H9 (cell line): ENCODE measurements at regions not wholly inside any gene's neighbourhood (a gene's known extent, or its start where the extent isn't known, plus 50 kb on each side); places are given as distances from the start of the nearest gene placed in this dataset.

Source experiments
- DNase-seq: peaks from one replicate; pipeline ENCODE4 v3.0.0-alpha.2; 2017
- H2AFZ ChIP-seq: one replicate; pipeline ENCODE4 v1.6.1; 2013; ENCODE audit warnings: mild to moderate bottlenecking, low read length, control low read depth, moderate library complexity
- H2AK5ac ChIP-seq: 2 replicates; pipeline ENCODE4 v1.6.1; 2013; ENCODE audit warnings: low read length, control low read depth, mixed read lengths; ENCODE audit not compliant: insufficient read length
- H2BK120ac ChIP-seq: one replicate; pipeline ENCODE4 v1.6.1; 2013; ENCODE audit warnings: low read depth, mild to moderate bottlenecking, low read length, control low read depth, inconsistent platforms; ENCODE audit not compliant: poor library complexity, severe bottlenecking
- H2BK12ac ChIP-seq: 2 replicates; pipeline ENCODE4 v1.6.1; 2013; ENCODE audit warnings: low read length, control low read depth, mixed read lengths, low read depth; ENCODE audit not compliant: insufficient read length
- H2BK15ac ChIP-seq: 2 replicates; pipeline ENCODE4 v1.6.1; 2013; ENCODE audit warnings: low read depth, low read length, control low read depth
- H2BK20ac ChIP-seq: one replicate; pipeline ENCODE4 v1.6.1; 2013; ENCODE audit warnings: low read depth, mild to moderate bottlenecking, low read length, control low read depth, inconsistent platforms; ENCODE audit not compliant: poor library complexity, severe bottlenecking
- H2BK5ac ChIP-seq: 2 replicates; pipeline ENCODE4 v1.6.1; 2013; ENCODE audit warnings: low read length, control low read depth, mixed read lengths; ENCODE audit not compliant: insufficient read length
- H3K14ac ChIP-seq: 2 replicates; pipeline ENCODE4 v1.6.1; 2013; ENCODE audit warnings: low read length, control low read depth; ENCODE audit not compliant: insufficient read depth
- H3K18ac ChIP-seq: 2 replicates; pipeline ENCODE4 v1.6.1; 2013; ENCODE audit warnings: low read depth, mild to moderate bottlenecking, mixed read lengths, low read length, control low read depth; ENCODE audit not compliant: insufficient read length
- H3K23ac ChIP-seq: 2 replicates; pipeline ENCODE4 v1.6.1; 2013; ENCODE audit warnings: low read length, control low read depth, mixed read lengths, low read depth; ENCODE audit not compliant: insufficient read length
- H3K23me2 ChIP-seq: 2 replicates; pipeline ENCODE4 v1.6.1; 2013; ENCODE audit warnings: low read depth, mild to moderate bottlenecking, mixed read lengths, low read length, control low read depth; ENCODE audit not compliant: insufficient read length, poor library complexity, severe bottlenecking
- H3K27ac ChIP-seq: 2 replicates; pipeline ENCODE4 v1.5.1; 2013; ENCODE audit warnings: low read length, control low read depth, mixed read lengths, low read depth; ENCODE audit not compliant: insufficient read length
- H3K27me3 ChIP-seq: 2 replicates; pipeline ENCODE4 v1.6.1; 2013; ENCODE audit warnings: low read length, control low read depth, inconsistent platforms; ENCODE audit not compliant: insufficient read depth
- H3K4ac ChIP-seq: 2 replicates; pipeline ENCODE4 v1.6.1; 2013; ENCODE audit warnings: low read depth, mild to moderate bottlenecking, control low read depth, inconsistent platforms, low read length, moderate library complexity
- H3K4me1 ChIP-seq: 2 replicates; pipeline ENCODE4 v1.6.1; 2013; ENCODE audit warnings: low read length, control low read depth, inconsistent platforms; ENCODE audit not compliant: insufficient read depth
- H3K4me2 ChIP-seq: 2 replicates; pipeline ENCODE4 v1.6.1; 2013; ENCODE audit warnings: low read length, control low read depth, mixed read lengths; ENCODE audit not compliant: insufficient read length, insufficient read depth
- H3K56ac ChIP-seq: 2 replicates; pipeline ENCODE4 v1.6.1; 2013; ENCODE audit warnings: low read depth, mild to moderate bottlenecking, mixed read lengths, low read length, control low read depth; ENCODE audit not compliant: insufficient read length
- H3K79me1 ChIP-seq: 2 replicates; pipeline ENCODE4 v1.6.1; 2013; ENCODE audit warnings: low read depth, mild to moderate bottlenecking, moderate library complexity, low read length, control low read depth, inconsistent platforms; ENCODE audit not compliant: insufficient read depth, poor library complexity, severe bottlenecking
- H3K79me2 ChIP-seq: 2 replicates; pipeline ENCODE4 v1.6.1; 2013; ENCODE audit warnings: low read length, control low read depth, inconsistent platforms; ENCODE audit not compliant: insufficient read depth
- H3K9ac ChIP-seq: 2 replicates; pipeline ENCODE4 v1.6.1; 2013; ENCODE audit warnings: low read length, control low read depth, mixed read lengths; ENCODE audit not compliant: insufficient read length; ENCODE audit errors: extremely low read depth
- H3K9me3 ChIP-seq: one replicate; pipeline ENCODE4 v1.6.1; 2013; ENCODE audit warnings: low read depth, low read length, inconsistent platforms; ENCODE audit not compliant: control insufficient read depth
- H3T11ph ChIP-seq: one replicate; pipeline ENCODE4 v1.6.1; 2013; ENCODE audit warnings: mild to moderate bottlenecking, low read length, control low read depth, inconsistent platforms
- H4K20me1 ChIP-seq: one replicate; pipeline ENCODE4 v1.6.1; 2013; ENCODE audit not compliant: control insufficient read depth, insufficient read length, insufficient read depth
- H4K5ac ChIP-seq: 2 replicates; pipeline ENCODE4 v1.6.1; 2013; ENCODE audit warnings: low read depth, mild to moderate bottlenecking, mixed read lengths, low read length, control low read depth; ENCODE audit not compliant: insufficient read length
- H4K8ac ChIP-seq: replicated peaks from 2 replicates; pipeline ENCODE4 v1.6.1; 2013; ENCODE audit warnings: low read length, control low read depth, mixed read lengths, low read depth; ENCODE audit not compliant: insufficient read length
- H4K91ac ChIP-seq: 2 replicates; pipeline ENCODE4 v1.6.1; 2013; ENCODE audit warnings: low read depth, mild to moderate bottlenecking, moderate library complexity, mixed read lengths, low read length, control low read depth; ENCODE audit not compliant: insufficient read length
- H3K27ac Mint-ChIP-seq, 3 experiments: 2 replicates in 2 of 3; 3 replicates in 1 of 3; pipeline ENCODE4 v1.8.0; 2020 to 2021; ENCODE audit warnings: mixed read lengths in 3 of 3, mild to moderate bottlenecking in 1 of 3, moderate library complexity in 1 of 3
- H3K27me3 Mint-ChIP-seq: 2 replicates; pipeline ENCODE4 v1.8.0; 2021; ENCODE audit warnings: low read depth, mild to moderate bottlenecking, moderate library complexity, mixed read lengths
- H3K36me3 Mint-ChIP-seq, 3 experiments: 2 replicates in 2 of 3; 3 replicates in 1 of 3; pipeline ENCODE4 v1.8.0; 2020 to 2021; ENCODE audit warnings: low read depth in 3 of 3, mixed read lengths in 3 of 3; ENCODE audit not compliant: insufficient read depth in 1 of 3
- H3K4me1 Mint-ChIP-seq, 2 experiments: 2 replicates each; pipeline ENCODE4 v1.8.0; 2020; ENCODE audit warnings: mixed read lengths in 2 of 2
- H3K4me3 Mint-ChIP-seq, 2 experiments: 2 replicates in 1 of 2; 3 replicates in 1 of 2; pipeline ENCODE4 v1.8.0; 2020 to 2021; ENCODE audit warnings: mild to moderate bottlenecking in 2 of 2, mixed read lengths in 2 of 2, moderate library complexity in 1 of 2
- H3K9me3 Mint-ChIP-seq, 2 experiments: 2 replicates in 1 of 2; 3 replicates in 1 of 2; pipeline ENCODE4 v1.8.0; 2020; ENCODE audit warnings: mild to moderate bottlenecking in 2 of 2, mixed read lengths in 2 of 2, moderate library complexity in 1 of 2
- WGBS: extraction: QIAGEN DNeasy Blood & Tissue Kit; methylation state at CpG from one replicate; pipeline ENCODE4 v1.1.7; 2013; ENCODE audit warnings: missing lambda C conversion rate, low lambda C conversion rate, mixed read lengths; ENCODE audit not compliant: insufficient read length; ENCODE audit errors: extremely low coverage; 5-methylcytosine and 5-hydroxymethylcytosine counted together
- TF ChIP-seq, protein P1 (sequence below): fragments of 200-600 bp; sonication (generic); conservative IDR thresholded peaks from 3 replicates; pipeline ENCODE4 v1.8.0; 2021; ENCODE audit warnings: antibody characterized with exemption, mild to moderate bottlenecking

GRCh38 chr16:55392701-55393100 lies 68.7 kb downstream of the IRX6 start:
- no peaks in the 10 kb centered on the region for H3K79me2 ChIP-seq
- H3T11ph ChIP-seq = no peak overlapping the region
- no peaks in the 10 kb centered on the region for H3K27me3 ChIP-seq
- no peak overlapping the region for H3K4me3 Mint-ChIP-seq
- H3K4me1 ChIP-seq = peaks cover 10% of the 10 kb centered on the region; the same call in 1 of the 2 replicates
- H2BK120ac ChIP-seq = no peak overlapping the region
- H4K91ac ChIP-seq = no peak overlapping the region
- H4K20me1 ChIP-seq = no peaks in the 10 kb centered on the region
- no peak overlapping the region for H3K14ac ChIP-seq
- H4K5ac ChIP-seq = no peak overlapping the region
- H2BK20ac ChIP-seq = no peak overlapping the region
- H4K8ac ChIP-seq = no peak overlapping the region
- H2BK12ac ChIP-seq = no peak overlapping the region
- H3K9me3 ChIP-seq = no peaks in the 10 kb centered on the region
- no peaks in the 10 kb centered on the region for H3K27me3 Mint-ChIP-seq
- no peak overlapping the region for H2BK5ac ChIP-seq
- H2AK5ac ChIP-seq = no peak overlapping the region
- H3K18ac ChIP-seq = no peak overlapping the region
- no peak overlapping the region for H3K27ac ChIP-seq
- no peak overlapping the region for H3K23ac ChIP-seq
- H3K36me3 Mint-ChIP-seq = no peaks in the 10 kb centered on the region
- H3K4me2 ChIP-seq = no peak overlapping the region
- H2AFZ ChIP-seq = no peak overlapping the region
- no peaks in the 10 kb centered on the region for H3K23me2 ChIP-seq
- peaks cover 34 to 36% of the 10 kb centered on the region in 2 experiments for H3K4me1 Mint-ChIP-seq
- no peaks in the 10 kb centered on the region for H3K79me1 ChIP-seq
- TF ChIP-seq, protein P1, sequence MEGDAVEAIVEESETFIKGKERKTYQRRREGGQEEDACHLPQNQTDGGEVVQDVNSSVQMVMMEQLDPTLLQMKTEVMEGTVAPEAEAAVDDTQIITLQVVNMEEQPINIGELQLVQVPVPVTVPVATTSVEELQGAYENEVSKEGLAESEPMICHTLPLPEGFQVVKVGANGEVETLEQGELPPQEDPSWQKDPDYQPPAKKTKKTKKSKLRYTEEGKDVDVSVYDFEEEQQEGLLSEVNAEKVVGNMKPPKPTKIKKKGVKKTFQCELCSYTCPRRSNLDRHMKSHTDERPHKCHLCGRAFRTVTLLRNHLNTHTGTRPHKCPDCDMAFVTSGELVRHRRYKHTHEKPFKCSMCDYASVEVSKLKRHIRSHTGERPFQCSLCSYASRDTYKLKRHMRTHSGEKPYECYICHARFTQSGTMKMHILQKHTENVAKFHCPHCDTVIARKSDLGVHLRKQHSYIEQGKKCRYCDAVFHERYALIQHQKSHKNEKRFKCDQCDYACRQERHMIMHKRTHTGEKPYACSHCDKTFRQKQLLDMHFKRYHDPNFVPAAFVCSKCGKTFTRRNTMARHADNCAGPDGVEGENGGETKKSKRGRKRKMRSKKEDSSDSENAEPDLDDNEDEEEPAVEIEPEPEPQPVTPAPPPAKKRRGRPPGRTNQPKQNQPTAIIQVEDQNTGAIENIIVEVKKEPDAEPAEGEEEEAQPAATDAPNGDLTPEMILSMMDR = no peak
- WGBS = no CpG with 5 or more reads among the region's 1 CpG
- H3K56ac ChIP-seq = no peak overlapping the region
- H3K4ac ChIP-seq = no peak overlapping the region
- H3K9me3 Mint-ChIP-seq = no peaks in the 10 kb centered on the region; a peak in 1 of 5 replicates
- H2BK15ac ChIP-seq = no peak overlapping the region
- H3K27ac Mint-ChIP-seq = no peak overlapping the region
- no peak overlapping the region for H3K9ac ChIP-seq
- no peak for DNase-seq
